ENCODE measurements at regions not wholly inside any gene's neighbourhood (a gene's known extent, or its start where the extent isn't known, plus 50 kb on each side); places are given as distances from the start of the nearest gene placed in this dataset.
"Not testable (repeated sequence)": the region's sequence is repeated elsewhere in the genome, so short reads cannot be mapped to it uniquely, and the experiment has no call there.

DNA sequence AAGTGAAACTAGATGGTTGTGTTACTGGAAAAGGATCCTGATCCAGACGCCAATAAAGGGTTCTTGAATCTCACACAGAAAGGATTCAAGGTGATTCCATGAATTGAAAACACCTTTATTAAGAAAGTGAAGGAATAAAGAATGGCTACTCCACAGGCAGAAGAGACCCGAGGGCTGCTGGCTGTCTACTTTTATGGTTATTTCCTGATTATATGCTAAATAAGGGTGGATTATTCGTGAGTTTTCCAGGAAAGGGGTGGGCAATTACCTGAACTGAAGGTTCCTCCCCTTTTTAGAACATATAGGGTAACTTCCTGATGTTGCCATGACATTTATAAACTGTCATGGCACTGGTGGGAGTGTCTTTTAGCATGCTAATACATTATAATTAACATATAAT is 50.9 kb upstream of the WARS2 start:
- Histone ChIP-seq H3K9me3 (no peaks in the 10 kb centered on the region), H3K36me3 (no peaks in the 10 kb centered on the region), H3K9ac (no peak overlapping the region), H3K4me1 (no peaks in the 10 kb centered on the region), H3K27me3 (no peaks in the 10 kb centered on the region), H3K27ac (no peak overlapping the region), H3K4me3 (no peak overlapping the region), H4K20me1 (no peaks in the 10 kb centered on the region), H3K4me2 (no peak overlapping the region)
- TF ChIP-seq Cebpa-rat (IDR thresholded peaks at IDR 0.05): no peak

DNA sequence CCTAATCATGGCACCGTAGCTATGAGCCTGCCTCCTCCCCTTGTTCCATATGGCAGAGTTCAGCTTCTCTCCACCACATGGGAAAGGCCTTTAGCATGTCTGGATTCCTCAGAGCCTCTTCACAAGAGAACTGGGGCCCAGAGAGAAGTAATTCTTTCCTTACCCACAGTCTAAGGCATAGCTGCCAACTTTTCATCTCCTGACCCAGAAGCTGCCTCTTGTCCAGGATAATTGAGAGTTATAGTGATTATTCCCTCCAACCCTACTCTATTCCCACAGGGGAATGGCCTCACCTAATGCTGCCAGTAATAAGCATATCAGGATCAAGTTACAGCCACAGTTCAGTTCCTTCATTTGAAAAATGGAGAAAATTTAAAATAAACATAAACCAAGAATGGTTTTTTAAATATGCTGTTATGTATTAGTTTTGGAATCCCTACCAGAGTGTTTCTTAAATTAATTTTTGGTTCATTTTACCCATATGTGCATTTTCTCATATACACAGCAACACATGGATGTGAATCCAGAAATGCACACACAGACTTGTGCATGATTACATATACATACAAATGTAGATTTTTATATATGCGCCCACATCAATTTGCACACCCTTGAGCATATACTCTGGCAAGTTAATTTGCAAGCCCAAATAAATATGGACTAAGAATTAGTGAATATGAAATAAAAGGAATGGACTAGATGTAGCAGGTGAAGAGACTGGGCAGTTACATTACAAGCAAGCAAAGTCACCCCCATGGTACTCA is 63.9 kb upstream of the WARS2 start:
- Histone ChIP-seq H3K36me3 (no peaks in the 10 kb centered on the region), H3K9me3 (peaks cover 1% of the 10 kb centered on the region), H3K4me1 (peaks cover under 1% of the 10 kb centered on the region), H3K9ac (no peak overlapping the region), H3K27me3 (no peaks in the 10 kb centered on the region), H3K27ac (no peak overlapping the region), H3K4me3 (no peak overlapping the region), H3K4me2 (no peak overlapping the region), H4K20me1 (no peaks in the 10 kb centered on the region)
- TF ChIP-seq Cebpa-rat (IDR thresholded peaks at IDR 0.05): no peak

DNA sequence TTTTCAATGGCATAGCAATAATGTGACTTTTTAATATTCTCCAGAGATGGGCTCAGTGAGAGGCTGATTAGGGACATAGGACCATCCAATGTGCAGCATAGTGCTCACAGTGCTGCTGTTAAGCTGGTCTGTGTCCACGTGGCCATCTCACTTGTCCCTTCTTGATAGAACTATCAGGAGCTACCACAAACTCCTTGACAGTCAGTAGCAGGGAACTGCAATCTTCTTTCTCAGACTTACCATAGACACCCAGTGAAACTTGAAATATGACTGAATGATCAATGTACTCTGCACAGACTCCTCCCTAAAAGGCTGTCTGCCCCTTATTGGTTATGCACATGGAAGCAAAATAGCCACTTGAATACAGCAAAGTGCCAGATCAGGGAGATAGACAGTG is 64.5 kb upstream of the WARS2 start:
- Histone ChIP-seq H3K4me3 (no peak overlapping the region), H3K4me2 (no peak overlapping the region), H3K4me1 (peaks cover 6% of the 10 kb centered on the region), H4K20me1 (no peaks in the 10 kb centered on the region), H3K27ac (no peak overlapping the region), H3K9ac (no peak overlapping the region), H3K9me3 (no peaks in the 10 kb centered on the region), H3K27me3 (no peaks in the 10 kb centered on the region), H3K36me3 (no peaks in the 10 kb centered on the region)
- TF ChIP-seq Cebpa-rat (IDR thresholded peaks at IDR 0.05): no peak

DNA sequence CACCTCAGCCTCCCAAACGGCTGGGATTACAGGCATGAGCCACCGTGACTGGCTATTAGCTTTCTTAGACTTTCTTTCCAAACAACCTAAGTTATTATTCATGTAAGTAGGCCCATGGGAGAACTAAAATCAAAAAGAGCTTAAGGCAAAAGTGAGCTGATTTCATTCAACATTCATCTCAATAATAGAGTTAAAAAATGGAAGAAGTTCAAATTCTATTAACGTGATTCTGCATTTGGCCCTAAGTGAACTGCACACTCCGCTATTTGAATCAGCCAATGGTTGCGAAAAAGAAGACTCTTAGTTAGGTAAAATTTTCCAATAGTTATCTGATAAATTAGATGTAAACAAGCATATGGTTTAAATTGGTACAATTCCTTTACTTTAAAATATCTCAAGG is 68.6 kb upstream of the WARS2 start:
- no peaks in the 10 kb centered on the region for H4K20me1 ChIP-seq
- no peak overlapping the region for H3K9ac ChIP-seq
- H3K4me1 ChIP-seq: peaks cover 17% of the 10 kb centered on the region
- H3K36me3 ChIP-seq: no peaks in the 10 kb centered on the region
- H3K4me3 ChIP-seq: no peak overlapping the region
- no peak overlapping the region for H3K27ac ChIP-seq
- no peak for TF ChIP-seq Cebpa-rat (IDR thresholded peaks at IDR 0.05)
- H3K4me2 ChIP-seq: no peak overlapping the region
- no peaks in the 10 kb centered on the region for H3K9me3 ChIP-seq
- no peaks in the 10 kb centered on the region for H3K27me3 ChIP-seq

DNA sequence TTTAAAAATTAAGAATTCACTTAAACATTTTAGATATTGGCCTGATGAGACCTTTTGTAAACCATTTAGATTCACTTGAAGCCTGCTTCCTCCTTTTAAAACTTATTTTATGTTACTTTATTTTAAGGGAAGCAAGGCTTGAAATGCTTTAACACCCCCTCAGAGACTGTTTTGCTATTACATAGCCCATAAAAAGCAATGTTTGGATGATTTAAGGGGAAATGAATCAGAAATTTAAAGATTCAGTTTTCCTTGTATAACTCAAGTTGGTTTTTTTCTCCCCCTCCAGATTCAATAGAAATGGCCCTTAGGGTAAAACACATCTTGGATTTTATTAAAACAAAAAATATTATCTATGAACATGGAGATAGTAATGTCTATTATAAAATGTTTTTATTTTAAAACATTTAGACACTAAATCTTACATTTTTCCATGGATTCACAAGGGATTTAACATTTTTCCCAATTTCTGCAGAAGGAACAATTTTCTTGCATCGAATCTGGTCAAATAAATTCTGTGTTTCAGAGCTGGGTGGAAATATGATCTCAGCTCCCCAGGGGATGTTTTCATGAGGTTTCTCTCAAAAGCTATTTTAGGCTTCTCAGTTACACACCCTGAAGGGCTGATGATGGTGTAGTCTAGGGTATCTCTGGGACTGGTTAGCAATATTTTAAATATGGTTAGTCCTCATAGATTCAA is 69.3 kb upstream of the WARS2 start:
- peak overlapping the region; percentile 49 for H3K4me2 ChIP-seq
- H3K9ac ChIP-seq: no peak overlapping the region
- no peaks in the 10 kb centered on the region for H3K27me3 ChIP-seq

DNA sequence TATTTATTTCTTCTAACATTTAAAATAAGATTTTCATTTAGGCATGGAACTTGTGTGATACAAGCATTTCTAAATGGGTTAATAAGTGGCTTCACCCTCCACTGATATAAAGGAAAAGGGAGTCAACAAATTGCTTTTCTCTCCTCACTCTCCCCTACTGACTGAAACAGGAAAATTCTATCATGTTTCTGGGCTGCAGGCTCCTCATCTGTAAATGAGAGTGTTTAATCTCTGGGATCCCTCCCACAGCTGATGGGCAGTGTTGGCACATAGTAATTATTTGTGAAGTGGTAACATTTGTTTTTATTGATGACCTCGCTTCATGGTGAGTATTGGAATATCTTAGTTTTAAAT is 69.8 kb upstream of the WARS2 start:
- Histone ChIP-seq H3K4me1 (peaks cover 17% of the 10 kb centered on the region), H4K20me1 (no peaks in the 10 kb centered on the region), H3K27ac (no peak overlapping the region), H3K4me3 (no peak overlapping the region), H3K27me3 (no peaks in the 10 kb centered on the region), H3K9me3 (no peaks in the 10 kb centered on the region), H3K9ac (no peak overlapping the region), H3K4me2 (peak overlapping the region; percentile 49), H3K36me3 (no peaks in the 10 kb centered on the region)
- TF ChIP-seq Cebpa-rat (IDR thresholded peaks at IDR 0.05): no peak

More for the DNA sequence above, 69.3 kb upstream of the WARS2 start:
- H3K4me3 ChIP-seq: no peak overlapping the region
- H4K20me1 ChIP-seq: no peaks in the 10 kb centered on the region
- no peak overlapping the region for H3K27ac ChIP-seq
- no peak for TF ChIP-seq Cebpa-rat (IDR thresholded peaks at IDR 0.05)
- H3K36me3 ChIP-seq: no peaks in the 10 kb centered on the region
- H3K9me3 ChIP-seq: no peaks in the 10 kb centered on the region
- peaks cover 17% of the 10 kb centered on the region for H3K4me1 ChIP-seq

DNA sequence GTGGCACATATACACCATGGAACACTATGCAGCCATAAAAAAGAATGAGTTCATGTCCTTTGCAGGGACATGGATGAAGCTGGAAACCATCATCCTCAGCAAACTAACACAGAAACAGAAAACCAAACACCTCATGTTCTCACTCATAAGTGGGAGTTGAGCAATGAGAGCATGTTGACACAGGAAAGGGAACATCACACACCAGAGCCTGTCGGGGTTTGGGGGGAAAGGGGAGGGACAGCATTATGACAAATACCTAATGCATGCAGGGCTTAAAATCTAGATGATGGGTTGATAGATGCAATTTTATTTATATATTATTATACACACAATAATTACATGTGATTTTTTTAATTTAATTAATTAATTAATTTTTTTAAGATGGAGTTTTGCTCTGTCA is 72.8 kb upstream of the WARS2 start:
- not testable (repeated sequence) for H3K4me3 ChIP-seq, H3K9ac ChIP-seq, H4K20me1 ChIP-seq, H3K9me3 ChIP-seq, H3K27me3 ChIP-seq, H3K4me2 ChIP-seq, H3K36me3 ChIP-seq, H3K27ac ChIP-seq
- peaks cover 17% of the 10 kb centered on the region for H3K4me1 ChIP-seq

DNA sequence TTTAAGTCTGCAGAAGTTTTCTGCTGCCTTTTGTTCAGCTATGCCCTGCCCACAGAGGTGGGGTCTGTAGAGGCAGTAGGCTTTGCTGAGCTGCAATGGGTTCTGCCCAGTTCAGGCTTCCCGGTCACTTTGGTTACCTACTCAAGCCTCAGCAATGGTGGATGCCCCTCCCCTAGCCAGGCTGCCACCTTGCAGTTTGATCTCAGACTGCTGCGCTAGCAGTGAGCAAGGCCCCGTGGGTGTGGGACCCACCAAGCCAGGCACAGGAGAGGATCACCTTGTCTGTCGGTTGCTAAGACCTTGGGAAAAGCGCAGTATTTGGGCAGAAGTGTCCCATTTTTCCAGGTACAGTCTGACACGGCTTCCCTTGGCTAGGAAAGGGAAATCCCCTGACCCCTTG is 74.5 kb upstream of the WARS2 start:
- not testable (repeated sequence) for H3K36me3 ChIP-seq, H3K4me3 ChIP-seq, H3K4me2 ChIP-seq, H3K27ac ChIP-seq, H3K9me3 ChIP-seq, H3K9ac ChIP-seq, H4K20me1 ChIP-seq, H3K27me3 ChIP-seq
- H3K4me1 ChIP-seq: peaks cover 11% of the 10 kb centered on the region

DNA sequence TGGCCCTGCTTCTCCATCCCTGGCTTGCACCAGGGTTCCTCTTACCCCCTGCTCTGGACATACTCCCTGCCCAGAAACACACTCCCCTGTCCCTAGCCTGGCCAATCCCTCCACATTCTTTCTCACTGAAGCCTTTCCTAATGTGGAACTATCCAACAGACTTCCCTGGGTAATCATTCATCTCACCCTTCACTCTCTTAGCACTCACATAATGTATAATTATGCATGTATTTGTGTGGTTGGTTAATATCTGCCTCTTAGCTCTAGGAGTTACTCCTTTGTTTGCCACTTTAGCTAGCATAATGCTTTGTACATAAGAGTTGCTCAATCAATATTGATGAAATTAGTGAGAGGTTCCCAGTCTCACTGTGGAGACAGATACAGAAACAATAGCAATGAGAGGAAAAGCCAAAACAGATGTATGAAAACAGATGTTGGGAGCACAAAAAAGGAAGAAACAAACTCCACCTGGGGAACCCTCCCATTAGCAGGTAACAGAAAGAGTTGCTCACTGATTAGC is 76.9 kb upstream of the WARS2 start:
- Histone ChIP-seq H3K9me3 (no peaks in the 10 kb centered on the region), H3K4me3 (no peak overlapping the region), H4K20me1 (no peaks in the 10 kb centered on the region), H3K27me3 (no peaks in the 10 kb centered on the region), H3K4me1 (no peaks in the 10 kb centered on the region), H3K27ac (no peak overlapping the region), H3K9ac (no peak overlapping the region), H3K4me2 (no peak overlapping the region), H3K36me3 (no peaks in the 10 kb centered on the region)
- no peak for TF ChIP-seq Cebpa-rat (IDR thresholded peaks at IDR 0.05)

DNA sequence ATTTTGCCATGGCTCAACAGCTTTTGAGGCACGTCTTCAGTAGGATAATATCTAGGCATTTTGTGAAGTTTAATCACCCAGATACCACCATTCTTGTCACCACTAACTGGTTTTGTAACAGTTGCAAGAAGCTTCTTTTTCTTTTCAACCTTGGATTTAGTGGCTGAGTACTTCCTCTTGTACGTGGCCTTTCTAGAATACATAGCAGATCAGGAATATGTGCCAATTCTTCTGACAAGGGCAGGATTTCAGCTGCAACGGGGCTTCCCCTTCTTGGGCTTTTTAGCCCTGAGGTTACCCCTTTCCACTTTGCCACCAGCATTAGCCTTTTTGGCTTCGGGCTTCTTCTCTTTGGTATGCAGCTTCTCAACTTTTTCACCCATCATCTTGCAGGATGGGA is 79.3 kb upstream of the WARS2 start:
- Histone ChIP-seq H3K27ac (no peak overlapping the region), H3K4me2 (no peak overlapping the region), H3K9me3 (no peaks in the 10 kb centered on the region), H3K4me1 (no peaks in the 10 kb centered on the region), H3K36me3 (no peaks in the 10 kb centered on the region), H3K4me3 (no peak overlapping the region), H3K9ac (no peak overlapping the region), H3K27me3 (no peaks in the 10 kb centered on the region), H4K20me1 (no peaks in the 10 kb centered on the region)
- TF ChIP-seq Cebpa-rat (IDR thresholded peaks at IDR 0.05): no peak

Measured in BLaER1 (cell line).